GM21723 (cell line): ENCODE measurements at regions not wholly inside any gene's neighbourhood (a gene's known extent, or its start where the extent isn't known, plus 50 kb on each side); places are given as distances from the start of the nearest gene placed in this dataset.

Experiments used
- ATAC-seq: cut with Tn5 transposase; IDR thresholded peaks from one replicate; pipeline ENCODE4 v1.9.1; 2021; ENCODE audit warnings: mild to moderate bottlenecking, moderate library complexity; ENCODE audit not compliant: unreplicated experiment

DNA sequence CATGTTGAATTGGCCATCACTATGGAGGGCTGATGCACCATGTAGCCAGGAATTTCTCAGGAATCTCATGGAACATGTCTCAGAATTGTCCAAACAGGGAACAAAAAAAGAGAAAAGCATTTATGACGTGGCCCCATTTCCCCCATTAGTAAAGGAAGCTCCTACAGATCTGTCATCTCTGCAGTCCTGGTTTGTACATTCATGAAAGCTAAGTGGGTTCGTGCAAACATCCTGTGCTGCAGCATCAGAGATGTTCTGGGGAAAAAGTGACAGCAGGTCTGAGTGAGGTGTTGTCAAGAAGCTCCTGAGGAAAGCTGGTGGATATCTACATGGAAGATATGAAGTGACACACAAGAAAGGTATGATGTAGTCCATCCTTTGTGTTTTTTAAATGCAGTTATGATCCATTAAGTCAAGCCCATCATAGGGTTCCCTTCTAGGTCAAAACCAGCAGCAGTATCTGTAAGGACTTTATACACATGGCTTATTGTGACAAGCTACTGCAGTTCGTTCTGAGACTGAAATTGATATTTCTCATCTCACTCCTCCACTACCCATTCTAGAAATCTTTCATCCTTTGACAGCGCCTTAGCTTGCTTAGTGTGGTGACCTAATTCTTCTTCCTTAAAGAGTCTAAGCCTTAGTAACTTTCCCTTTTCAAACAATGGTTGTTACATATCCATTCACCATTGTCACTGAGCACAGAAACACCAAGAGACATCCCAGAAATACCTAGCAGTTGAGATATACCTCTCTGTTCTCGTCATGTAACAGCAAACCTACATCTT is 200.0 kb upstream of the TCF21 start:
- no peak for ATAC-seq

DNA sequence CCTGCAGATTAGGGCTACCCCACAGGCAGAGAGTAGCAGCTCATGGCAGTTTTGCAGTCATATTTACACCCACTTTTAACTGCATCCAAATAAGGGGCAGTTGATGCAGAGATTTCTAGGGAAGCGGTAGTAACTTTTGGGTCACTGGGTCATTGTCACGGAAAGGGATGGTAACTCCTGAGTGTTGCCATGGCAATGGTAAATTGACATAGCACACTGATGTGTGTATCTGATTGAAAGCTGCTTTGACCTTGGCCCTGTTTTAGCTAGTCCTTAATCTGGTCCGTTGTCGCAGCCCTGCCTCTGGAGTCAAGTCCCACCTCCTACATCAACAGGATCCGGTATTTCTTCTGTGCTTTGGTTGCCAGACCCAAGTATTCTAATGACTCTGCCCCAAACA is 199.1 kb upstream of the TCF21 start:
- ATAC-seq = no peak

DNA sequence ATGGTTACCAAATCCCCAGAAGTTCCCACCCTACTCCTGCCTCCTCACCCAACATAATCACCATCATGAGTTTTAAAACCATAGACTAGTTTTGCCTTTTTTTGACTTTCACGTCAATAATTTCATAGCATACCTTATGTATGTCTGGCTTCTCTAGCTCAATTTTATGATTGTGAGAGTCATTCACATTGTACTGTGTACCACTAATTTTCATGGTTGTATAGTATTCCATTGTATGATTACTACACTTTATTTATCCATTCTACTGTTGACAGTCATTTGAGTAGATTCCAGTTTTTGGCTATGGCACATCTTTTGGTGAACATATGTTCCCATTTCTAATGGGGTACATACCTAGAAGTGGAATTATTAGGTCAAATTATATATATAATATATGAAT is 195.3 kb upstream of the TCF21 start:
- no peak for ATAC-seq

DNA sequence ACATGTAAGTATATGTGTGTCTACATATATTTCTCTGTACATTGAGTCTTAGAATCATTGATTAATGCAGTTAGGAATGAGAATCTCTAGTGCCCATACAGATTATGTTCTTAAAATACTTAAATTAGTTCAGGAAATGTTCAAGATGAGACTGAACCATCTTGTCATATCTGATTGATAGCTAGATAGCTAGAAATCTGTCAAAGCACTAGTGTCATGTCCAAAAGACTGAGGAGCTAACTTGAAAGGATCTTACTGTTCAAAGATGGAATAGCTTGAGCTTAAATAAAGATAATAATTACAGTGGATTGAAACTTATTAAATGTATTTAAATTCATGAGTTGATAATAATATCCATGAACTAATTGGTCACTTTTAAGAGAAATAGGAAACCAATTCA is 191.7 kb upstream of the TCF21 start:
- no peak for ATAC-seq

DNA sequence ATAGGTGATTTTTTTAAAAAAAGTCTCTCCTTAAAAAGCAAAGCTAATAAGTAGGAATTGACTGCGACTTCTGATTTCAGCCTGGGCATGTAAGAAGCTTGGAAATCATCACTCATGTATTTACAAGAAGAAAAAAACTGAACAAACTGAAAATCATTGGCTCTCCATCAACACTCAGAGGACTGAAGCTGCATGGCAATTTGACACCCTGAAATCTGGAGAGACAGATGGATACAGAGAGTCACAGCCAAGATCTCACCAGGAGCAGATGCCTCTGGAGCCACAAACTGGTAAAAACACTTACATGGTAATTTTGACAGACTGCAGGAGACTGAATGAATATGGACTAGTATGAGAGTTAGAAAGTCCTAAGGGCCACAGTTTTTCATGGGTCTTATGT is 191.2 kb upstream of the TCF21 start:
- no peak for ATAC-seq

DNA sequence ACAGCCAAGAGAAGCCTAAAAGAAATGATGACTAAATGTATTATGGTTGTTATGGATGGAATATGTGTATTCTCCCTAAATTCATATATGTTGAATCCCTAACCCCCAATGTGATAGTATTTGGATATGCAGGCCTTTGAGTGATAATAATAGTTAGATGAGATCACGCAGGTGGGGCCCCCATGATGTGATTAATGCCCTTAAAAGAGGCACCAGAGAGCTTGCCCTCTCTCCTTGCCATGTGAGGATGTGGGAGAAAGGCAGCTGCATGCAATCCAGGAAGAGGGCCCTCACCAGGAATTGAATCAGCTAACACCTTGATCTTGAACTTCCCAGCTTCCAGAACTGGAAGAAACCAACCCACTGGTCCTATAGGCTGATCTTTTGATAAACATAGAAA is 190.6 kb upstream of the TCF21 start:
- ATAC-seq = no peak

DNA sequence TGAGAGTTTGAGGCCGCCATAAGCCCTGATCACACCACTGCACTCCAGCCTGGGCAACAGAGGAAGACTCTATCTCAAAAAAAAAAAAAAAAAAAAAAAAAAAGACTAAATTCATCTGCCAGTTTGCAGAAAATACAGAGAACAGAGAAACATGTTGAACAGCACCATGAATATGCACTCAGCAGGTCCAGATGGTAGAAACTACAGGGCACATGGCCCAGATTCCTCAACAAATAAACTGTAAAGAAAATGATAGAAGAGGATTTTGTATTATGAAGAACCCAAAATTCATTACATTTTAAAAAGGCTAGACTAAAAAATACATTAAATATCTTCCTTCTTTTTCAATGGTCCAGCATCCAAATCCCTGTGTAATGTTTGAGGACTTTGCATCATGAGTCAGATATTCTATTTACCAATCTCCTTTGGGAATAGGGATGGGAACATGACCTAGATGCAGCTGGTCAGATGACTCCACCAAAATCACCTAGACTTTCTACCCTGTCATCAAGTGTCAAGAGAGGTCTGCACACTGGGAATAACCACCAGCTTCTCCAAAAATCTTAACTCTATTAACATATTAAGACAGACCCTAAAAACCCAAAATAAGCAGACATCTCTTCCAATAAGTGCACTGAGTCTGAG is 189.1 kb upstream of the TCF21 start:
- ATAC-seq = no peak

DNA sequence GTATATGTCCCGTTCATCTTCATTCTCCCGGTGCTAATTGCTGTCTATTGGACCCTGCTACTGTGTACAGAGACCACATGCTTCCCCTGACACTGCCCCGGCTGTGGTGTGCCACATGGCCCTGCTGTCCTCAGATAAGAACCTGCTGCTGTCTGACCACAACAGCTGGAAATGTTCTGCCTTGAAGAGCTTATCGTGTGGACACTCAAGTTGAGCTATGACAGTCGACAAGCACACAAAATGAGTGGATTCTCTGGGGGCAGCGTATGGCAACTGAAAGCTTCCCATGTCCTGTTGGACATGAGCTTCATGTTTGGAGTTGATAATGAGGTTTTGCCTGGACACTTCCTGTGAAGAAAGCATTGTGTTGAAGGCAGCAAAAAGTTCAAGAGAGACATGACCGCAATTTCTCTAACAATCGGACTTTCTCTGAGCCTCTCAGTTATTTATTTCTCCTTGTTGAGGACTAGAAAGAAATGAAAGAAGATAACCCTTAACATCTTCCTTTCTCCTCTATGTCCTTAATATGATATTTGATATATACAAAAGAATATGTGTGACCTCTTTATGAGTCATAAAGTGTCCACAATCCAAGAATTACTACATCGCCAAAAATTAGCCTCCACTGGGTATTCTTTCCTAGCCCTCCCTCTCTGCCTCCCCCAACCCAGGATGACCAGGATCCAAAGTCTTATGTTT is 187.1 kb upstream of the TCF21 start:
- no peak for ATAC-seq

DNA sequence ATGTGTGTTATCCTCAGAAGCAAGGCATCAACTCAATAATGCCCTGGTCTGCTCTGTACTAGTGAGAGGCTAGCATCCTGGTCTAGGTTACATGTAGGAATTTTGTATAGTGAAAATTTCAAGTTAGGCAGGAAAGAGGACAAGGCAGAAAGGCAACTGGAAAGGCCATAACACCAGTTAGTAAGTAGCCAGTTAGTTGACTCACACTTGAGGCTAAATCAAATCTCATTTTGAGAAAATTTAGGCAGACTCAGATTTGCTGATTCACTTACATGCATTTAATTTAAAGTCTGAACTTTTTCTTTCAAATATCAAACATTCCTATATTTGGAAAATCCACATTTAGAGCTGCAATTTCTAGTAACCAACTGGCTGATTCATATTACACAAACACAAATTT is 184.5 kb upstream of the TCF21 start:
- no peak for ATAC-seq

DNA sequence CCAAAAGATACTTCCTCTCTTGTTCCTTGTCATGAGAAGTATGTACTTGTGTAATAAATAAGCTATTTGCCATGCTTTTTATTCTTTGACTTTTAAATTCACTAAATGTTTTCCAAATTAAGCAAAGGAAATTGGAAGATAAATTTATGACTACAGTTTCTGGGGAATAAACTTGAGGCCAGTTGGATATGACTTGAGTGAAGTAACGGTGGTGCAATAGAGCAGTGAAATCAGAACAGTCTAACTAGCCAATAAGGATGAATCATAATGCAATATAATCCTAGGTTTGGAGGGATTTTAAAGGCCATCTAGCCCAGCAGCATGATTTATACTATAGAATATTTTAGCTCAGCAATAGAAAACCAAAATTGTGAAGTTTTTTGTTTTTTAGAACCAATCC is 183.8 kb upstream of the TCF21 start:
- ATAC-seq = no peak

DNA sequence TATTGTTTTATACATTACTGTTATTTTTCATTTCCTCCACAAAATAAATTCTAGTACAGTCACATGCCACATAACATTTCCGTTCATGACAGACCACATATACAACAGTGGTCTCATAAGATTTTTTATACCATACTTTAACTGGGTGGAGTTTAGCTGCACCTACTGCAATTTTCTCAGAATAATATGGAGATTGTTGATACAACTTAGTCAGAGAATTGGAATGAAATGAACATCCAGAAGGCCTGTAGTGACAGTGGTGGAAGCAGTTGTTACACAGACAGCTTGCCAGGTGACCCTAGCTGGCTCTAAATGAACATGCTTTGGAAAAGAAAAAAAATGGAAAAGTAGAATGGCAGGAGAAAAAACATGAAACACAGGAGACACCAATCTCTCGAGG is 183.2 kb upstream of the TCF21 start:
- no peak for ATAC-seq

DNA sequence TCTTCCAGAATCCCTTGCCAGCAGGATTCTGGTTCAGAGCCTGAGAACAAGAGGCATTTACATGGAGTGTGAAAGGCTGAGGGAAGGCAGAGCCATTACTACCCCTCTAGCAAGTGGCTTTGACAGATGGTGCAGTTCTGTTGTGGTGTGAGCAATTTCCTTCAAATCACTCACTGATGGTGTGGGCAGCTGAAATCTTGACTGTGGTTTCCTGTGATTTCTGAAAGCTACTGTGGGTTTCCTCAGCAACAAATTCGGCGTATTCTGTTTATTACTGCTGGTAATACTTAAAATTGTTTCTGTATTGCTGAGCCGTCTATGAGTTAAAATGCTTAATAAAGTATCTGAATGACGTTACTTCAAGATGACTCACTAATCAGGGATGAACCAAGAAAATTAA is 181.5 kb upstream of the TCF21 start:
- no peak for ATAC-seq

DNA sequence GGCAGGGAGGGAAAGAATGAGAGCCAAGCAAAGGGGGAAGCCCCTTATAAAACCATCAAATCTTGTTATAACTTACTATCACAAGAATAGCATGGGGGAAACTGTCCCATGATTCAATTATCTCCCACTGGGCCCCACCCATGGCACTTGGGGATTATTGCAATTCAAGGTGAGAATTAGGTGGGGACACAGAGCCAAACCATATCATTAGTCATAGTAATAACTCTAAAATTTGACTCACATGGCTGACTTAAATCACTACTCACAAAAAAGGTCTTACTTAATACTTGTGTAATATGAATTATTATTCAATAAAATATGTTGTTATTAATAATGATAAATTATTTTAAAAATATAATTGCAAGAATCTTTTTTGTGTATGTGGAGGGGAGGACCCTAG is 178.1 kb upstream of the TCF21 start:
- no peak for ATAC-seq

DNA sequence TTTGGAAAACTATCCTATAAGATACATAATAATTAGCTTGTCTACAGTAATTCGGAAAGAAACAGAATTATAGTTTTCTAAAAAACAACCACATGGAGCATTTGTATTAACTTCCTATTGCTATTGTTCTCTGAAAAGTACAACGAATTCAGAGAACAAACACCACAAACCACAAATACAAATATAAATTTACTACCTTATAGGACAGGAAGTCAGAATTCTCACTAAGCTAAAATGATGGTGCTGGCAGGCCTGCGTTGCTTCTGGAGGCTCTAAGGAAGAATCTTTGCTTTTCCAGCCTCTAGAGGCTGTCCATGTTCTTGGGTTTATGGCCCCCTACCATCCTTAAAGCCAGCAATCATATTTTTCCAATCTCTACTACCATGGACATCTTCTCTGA is 173.6 kb upstream of the TCF21 start:
- no peak for ATAC-seq

DNA sequence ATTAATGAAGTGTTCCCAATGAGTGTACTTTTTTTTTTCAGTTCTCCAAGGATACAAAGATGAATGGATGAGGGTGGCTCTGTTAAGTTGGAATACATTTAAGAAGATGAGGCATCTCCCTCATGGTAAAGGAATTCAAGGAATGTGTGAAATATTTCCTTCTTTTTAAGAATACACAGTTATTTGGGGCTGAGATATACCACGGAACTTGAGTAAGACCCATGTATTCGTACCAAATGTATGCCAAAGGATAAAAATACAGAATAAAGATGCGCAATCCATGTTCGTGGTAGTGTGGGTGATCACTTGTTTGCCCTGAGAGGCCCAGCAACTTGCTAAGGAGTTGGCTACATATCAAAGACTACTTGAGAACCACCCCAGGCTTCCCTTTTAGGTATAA is 164.2 kb upstream of the TCF21 start:
- no peak for ATAC-seq

DNA sequence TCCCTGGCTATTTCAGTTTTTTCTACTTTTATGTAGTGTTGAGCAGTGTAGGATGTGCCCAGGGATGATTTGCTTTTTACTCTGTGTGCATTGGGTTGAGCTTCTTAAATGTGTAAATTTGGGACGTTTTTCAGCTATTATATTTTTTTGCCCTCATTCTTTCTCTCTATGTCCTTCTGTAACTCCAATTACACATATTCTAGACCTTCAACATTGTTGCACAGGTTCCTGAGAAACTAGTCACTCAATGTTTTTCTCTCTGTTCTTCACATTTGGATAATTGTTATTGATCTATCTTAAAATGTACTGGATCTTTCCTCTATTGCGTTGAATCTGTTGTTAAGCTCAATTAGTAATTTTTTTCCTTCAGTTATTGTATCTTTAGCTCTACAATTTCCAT is 162.7 kb upstream of the TCF21 start:
- no peak for ATAC-seq

DNA sequence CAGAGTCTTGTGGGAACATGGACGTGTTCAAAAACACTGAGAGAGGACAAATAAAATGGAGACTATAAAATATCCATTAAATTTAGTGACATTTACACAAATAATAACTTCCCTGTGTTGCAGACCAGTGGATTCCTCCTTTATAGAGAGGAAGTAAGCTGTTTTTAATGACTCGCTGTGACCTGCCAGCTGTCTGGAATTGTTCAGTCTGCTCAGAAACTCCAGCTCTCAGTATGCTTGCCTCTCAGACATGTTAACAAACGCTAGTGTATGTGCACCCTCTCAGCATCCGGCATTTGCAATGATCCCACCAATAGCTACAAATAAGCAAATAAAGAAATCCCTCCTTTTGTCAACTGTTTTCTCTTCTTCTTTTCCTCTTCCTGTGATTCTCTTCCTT is 158.0 kb upstream of the TCF21 start:
- no peak for ATAC-seq

DNA sequence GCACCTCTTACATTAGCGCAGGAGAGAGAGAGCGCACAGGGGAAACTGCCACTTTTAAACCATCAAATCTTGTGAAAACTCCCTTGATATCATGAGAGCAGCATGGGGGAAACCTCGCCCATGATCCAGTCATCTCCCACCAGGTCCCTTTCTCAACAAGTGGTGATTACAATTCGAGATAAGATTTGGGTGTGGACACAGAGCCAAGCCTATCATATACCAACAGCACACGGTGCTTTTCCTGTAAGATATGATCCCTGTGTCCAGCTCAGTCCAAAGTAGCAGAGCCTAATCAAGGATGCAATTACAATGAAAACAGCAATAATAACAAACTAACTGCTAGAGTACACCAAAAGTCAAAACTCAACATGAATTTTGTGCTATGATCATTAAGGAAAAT is 148.7 kb upstream of the TCF21 start:
- no peak for ATAC-seq

DNA sequence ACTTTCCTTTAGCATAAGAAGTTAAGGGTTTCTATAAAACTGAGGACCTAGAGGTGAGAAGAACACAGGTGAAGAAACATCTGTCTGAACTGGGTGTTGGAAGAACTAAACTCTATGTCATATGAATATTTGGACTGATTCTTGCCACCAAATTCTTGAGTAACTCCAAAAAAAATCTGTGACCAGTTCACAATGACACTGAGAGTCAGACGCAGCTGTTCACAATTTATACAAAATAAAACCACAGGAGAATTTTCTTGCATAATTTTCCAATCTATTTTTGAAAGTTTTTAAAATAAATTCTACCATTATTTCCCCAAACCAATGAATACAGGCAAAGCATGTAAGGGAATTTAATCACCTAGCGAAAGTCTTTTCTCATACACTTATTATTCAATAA is 148.1 kb upstream of the TCF21 start:
- no peak for ATAC-seq

DNA sequence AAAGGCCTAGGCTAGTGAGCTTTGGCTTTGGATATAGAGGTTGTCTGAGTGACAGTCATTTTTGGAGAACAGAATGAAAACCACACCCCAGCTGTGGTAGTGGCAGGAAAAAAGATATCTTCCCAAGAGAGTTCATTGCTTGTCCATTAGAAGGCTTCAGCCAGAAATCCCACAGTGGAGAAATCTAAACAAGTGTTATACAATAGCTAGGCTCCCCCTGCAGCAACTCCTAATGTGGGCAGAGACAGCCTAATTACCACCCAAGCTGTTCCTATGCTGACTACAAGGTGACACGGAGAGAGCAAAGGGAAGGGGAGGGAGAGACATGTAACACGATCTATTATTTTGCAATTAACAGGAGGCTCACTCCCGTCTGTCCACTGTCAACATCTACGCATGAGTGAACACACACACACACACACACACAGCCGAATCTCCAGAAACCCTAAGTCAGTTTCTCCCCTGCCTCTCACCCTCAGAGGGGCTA is 147.5 kb upstream of the TCF21 start:
- no peak for ATAC-seq

DNA sequence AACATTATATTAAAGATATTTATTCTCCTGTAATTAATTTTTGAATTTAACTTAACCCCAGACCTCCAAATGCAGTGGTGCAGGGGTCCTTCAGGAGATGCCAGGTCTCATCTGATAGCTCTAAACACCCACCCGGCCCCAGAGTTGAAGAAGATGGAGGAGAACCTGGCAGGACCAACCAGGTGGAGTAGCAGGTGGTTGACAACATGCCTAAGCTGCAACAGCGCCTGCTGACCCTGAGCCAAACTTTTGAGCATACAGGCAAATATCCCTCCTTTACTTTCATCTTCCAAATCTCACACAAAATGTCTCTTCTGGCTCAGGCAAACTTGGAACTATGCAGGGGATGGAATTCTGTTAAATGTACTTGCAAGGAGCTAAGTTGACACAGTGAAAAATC is 145.3 kb upstream of the TCF21 start:
- ATAC-seq = no peak

DNA sequence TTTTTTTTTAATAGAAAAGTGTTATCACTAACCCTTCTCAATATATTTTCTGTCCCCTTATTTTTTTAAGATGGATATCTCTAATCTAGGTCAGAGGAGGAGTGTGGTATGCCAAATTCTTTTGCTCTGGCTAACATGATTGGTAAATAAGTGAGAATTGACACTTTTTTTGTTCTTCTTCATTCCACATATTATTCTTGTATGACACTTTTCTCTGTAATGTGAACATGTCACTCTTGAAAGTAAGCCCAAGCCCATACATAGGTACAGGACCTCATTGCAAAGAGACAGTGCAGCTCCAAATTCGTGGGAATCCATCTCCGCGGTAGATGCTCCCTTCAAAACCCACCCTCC is 142.5 kb upstream of the TCF21 start:
- no peak for ATAC-seq
